ENCODE measurements at regions not wholly inside any gene's neighbourhood (a gene's known extent, or its start where the extent isn't known, plus 50 kb on each side); places are given as distances from the start of the nearest gene placed in this dataset.

DNA sequence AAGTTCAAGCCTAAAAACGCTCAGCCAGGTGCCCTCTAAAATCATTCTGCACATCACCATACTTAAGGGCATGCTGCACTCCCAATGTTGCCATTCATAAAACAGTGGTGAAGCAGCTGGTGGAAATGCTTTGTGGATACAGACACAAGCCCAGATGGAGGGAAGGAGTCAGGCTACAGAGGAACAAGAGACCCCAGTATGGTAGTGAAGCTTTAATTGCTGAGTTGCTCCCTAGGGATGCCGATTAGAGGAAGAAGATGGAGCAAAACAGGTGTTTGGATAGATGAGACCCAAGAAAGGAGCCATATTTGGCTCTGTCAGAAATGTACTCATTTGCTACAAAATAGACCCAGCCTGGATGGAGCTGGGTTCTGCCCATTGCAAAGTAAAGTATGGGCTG is 230.5 kb downstream of the NSG2 start:
- no peak for DNase-seq (ENCODE audit: low spot score)
- ATAC-seq = no peak
- intact Hi-C loops (cut with DNase I) = no loop called here

DNA sequence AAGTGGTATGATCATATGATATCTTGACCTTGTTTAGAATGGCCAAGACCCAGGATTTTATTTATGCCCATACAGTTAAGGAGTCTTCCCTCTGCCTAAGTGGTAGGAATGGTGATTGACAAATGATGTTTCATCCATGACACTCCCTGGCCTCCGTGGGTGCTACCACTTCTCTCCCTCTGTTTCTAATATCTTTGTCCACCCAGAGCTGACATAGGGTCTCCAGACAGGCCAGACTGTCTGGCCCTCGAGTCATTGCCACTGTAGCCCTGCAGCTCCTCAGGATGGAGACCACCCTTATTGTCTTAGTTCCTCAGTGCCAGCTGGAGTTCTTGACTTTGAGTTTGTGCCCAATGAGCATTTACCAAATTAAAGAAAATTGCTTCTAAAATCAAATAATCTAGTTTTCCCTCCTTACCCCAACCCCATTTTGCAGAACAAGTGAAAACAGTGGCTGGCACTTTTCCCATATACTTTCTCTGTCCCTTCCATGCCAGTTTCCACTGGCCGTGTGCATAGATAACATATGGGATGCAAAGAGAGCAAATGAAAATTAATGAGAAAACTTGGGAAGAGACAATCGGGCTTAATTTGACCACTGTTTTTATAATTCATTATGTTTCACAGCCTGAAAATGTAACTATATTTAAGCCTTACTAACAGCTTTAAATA is 235.7 kb downstream of the NSG2 start:
- intact Hi-C loops (cut with DNase I) = no loop called here
- ATAC-seq (no peak), DNase-seq (ENCODE audit: low spot score) (no peak)

DNA sequence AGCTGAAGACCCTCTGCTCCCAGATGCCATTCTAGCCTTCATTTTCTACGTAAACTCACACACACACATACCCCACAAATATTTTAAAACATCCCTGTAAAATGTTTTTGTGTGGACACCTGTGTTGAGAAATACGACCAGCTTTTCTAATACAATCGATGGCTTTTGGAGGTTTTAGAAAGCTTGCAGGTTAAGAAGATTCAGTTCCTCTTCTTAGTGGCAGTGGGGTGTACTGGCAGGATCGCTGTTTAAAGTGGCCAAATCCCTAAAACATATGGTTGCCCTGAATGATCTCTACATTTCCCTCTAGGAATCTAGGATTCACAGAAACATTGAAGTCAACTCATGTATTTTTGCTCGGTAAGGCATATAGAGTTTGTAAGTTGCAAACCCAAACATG is 236.3 kb downstream of the NSG2 start:
- no peak for DNase-seq (ENCODE audit: low spot score)
- ATAC-seq = no peak
- intact Hi-C loops (cut with DNase I) = no loop called here

DNA sequence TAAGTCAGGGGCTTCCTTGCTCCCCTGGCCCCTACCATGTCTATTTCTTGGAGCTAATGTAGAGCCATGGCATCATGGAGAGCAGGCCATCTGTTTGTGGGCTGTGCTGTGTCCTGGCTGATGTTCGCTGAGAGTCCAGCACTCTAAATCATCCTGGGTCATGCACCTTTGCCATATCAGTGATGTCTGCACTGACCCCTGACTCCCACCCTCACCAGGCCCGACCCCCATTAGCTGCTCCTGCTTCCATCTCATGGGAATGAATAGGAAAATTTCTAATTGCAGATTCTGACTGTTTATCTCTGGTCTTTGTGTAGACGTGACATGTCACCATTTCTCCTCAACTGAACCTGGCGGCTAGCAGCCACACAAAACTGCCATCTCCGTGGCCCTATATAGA is 236.9 kb downstream of the NSG2 start:
- intact Hi-C loops (cut with DNase I) = no loop called here
- DNase-seq (ENCODE audit: low spot score) (no peak), ATAC-seq (no peak)

DNA sequence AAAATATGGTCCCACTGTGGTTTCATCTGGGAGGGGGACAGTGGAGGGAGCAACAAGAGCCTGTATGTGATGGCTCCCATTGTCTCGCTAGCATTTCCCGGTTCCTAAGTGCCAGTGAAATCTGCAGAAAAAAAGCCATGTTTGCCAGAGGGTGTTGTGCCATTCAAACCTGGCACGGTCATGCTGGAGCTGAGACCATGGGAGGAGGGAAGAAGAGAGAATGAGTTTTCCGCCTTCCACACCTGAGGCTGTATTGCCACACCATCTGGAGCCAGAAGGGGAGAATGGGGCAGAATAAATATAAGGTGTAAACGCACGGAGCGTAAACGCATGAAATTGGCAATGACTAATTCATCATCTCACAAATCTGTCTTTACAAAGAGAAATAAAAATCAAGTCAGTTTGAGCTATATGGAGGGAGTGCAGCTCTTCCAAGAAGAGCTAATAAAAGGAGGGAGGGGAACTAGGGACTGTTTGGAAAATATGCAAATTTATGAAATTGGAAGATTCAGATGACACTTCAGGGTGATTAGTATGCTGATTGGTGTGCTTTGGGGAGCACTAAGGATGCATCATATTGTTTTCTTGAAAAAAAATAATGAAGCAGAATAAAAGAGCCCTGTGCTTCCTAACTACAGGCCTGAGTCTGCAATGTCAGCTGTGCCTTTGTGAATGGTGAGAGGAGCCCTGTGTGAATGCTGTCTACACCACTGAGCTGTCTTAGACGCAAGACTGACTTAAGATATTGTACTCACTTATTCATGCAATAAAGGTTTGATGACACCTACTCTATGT is 237.9 kb downstream of the NSG2 start:
- ATAC-seq = no peak
- no peak for DNase-seq (ENCODE audit: low spot score)
- intact Hi-C loops (cut with DNase I) = no loop called here

DNA sequence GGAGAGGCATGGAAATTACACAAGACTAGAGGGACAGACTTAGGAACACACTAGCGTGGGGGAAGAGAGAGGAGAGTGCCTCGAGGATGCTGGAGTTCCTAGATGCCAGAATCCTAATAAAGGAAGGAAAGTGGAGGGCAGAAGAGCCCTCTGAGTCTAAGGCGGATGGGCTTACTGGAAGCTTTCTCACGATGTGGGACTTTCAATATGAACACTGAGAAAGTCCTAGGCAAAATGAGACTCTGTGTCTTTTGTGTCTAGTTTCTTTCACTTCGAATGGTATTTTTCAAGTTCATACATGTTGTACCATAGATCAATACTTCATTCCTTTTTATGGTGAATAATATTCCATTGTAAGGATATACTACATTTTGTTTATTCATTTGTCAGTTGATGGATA is 239.4 kb downstream of the NSG2 start:
- no peak for DNase-seq (ENCODE audit: low spot score)
- intact Hi-C loops (cut with DNase I) = no loop called here
- ATAC-seq = no peak

DNA sequence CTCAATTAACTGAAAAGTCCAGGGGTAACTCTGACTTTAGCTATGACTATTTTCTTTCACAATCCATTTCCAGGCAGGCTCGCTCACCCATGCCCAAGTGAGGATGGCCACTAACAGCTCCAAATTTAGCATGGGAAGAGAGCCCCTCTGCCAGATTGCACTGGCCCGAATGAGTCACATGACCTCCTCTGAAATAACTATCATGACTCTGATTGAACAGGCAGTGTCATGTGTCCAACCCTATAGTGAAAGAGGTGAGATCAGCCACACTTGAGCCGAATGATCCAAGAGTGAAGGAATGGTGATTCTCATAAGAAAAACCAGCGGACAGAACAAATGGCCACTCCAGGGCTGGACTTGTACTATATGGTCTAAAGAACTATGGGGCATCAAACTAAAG is 242.3 kb downstream of the NSG2 start:
- DNase-seq (ENCODE audit: low spot score) = no peak
- ATAC-seq = no peak
- intact Hi-C loops (cut with DNase I) = no loop called here

DNA sequence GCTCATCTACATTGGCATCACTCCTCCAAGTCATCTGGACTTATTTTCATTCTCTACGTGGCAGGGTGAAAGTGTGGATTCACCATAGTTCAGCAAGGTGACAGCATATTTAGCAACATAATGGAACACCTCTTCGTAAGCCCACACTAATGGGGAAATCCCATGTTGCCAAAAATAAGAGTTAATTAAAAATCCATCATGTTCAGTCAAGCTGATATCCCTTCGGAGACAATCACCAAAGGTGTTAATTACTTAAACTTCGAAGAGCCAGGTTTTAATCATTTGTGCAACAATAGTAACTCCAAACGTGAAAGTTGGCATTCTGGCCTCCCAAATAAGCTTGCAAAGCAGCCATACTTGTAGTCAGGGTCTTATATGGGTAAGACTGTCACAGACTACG is 242.9 kb downstream of the NSG2 start:
- ATAC-seq (no peak), DNase-seq (ENCODE audit: low spot score) (no peak)
- intact Hi-C loops (cut with DNase I) = no loop called here

DNA sequence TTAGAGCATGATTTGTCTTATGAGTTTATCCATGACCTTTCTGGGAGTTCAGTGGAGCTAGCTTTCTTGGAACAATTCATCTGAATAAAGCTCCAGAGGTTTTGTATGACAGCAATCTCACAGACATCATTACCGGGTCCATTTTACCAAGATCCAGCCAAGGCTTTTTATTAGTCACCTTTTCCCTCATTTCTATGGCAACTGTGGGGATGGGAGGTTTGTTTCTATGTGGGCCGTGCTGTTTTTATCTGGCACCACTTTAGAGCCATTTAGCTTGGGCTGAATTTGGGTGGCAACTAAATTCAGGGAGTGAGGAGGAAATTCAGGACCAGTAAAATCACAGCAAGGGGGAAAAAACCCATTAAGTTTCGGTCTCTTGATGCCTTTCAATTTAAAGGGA is 245.7 kb downstream of the NSG2 start:
- DNase-seq (ENCODE audit: low spot score) (no peak), ATAC-seq (no peak)
- intact Hi-C loops (cut with DNase I) = no loop called here

DNA sequence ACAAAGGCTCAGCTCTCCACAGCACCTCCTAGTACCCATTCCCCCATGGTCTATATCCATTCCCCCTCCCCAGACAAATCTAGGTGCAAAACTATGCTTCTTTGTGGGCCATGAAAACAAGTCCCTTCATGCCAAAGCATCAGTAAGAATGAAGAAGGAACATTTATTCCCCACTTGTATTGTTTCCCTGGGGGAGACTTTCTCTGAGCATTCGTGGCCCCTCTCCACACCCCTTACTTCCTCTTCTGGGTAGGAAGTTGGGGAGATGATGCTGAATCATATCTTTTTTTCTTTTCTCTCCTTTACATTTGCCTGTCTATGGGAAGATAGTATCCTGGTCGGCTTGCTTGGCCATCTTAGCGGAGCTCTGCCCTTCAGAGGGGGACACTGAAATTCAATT is 246.8 kb downstream of the NSG2 start:
- DNase-seq (ENCODE audit: low spot score) (no peak), ATAC-seq (no peak)
- intact Hi-C loops (cut with DNase I) = no loop called here

DNA sequence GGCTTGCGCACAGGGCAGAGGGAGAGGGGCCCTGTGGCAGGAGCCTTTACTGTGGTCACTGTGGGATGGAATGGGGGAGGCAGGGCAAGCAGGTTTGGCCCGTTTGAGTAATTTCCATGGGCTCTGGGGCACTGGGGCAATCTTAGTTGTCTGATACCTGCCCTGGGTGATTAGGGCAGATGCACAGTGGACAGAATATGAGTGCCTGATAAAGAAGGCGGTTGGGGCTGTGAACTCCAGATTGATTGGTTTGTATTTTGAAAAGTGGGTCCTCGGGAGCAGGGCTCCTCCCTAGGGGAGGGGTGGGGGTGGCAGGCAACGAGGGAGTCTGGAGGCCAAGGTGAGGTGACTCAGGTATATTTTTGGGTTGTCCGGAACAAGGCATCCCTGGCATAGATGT is 247.5 kb downstream of the NSG2 start:
- no peak for DNase-seq (ENCODE audit: low spot score)
- ATAC-seq = no peak
- intact Hi-C loops (cut with DNase I) = no loop called here

DNA sequence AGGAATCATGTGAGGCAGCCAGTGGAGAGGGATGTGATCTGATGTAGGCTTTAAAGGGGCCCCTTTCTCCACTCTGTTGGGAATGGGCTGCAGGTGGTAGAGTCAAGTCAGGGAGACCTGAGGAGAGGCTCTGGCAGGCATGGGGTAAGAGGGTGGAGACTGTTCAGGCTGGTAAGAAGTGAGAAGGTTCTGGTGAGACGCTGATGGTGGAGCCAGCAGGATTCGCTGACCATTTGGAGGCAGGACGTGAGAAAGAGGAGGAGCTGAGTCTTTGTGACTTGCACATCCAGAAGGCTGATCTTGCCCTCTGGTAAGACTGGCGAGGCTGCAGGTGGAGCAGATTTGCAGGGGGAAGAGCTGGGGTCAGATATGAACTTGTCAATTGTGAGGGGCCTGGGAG is 248.0 kb downstream of the NSG2 start:
- DNase-seq (ENCODE audit: low spot score) = no peak
- no peak for ATAC-seq
- intact Hi-C loops (cut with DNase I) = no loop called here

DNA sequence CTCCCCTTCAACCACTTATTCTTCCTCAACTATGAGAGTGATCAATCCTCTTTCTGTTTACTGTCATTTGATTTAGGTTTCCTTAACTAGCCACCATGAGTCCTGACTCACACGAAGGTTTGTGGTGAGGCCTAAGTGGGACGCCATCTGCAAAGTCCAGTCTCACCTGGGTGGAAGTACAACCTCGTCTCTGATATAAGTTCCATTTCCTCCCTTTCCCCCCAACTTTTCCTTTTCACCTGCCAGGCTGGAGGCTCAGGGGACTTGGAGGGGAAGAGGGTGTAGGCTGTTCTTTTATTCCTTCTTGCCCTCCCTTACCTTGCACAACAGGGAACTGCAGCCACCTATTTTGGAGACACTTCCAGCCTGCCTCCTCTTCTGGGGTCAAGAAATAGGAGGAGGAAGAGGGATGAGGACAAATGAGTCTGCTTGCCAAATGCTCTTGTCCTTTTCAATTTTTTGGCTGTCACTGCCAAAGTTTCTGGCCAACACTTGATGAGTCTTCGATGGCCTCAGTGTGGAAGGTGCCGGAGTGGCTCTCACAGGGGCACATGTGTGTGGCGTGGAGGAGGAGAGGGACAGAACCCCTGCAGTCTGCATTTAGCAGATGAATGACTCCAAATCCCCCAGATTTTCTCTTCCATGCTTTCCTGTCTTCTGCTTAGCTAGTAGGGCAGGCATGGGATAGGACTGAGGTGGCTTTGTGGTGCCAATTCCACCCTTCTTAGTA is 249.6 kb downstream of the NSG2 start:
- ATAC-seq (no peak), DNase-seq (ENCODE audit: low spot score) (no peak)
- intact Hi-C loops (cut with DNase I) = no loop called here

DNA sequence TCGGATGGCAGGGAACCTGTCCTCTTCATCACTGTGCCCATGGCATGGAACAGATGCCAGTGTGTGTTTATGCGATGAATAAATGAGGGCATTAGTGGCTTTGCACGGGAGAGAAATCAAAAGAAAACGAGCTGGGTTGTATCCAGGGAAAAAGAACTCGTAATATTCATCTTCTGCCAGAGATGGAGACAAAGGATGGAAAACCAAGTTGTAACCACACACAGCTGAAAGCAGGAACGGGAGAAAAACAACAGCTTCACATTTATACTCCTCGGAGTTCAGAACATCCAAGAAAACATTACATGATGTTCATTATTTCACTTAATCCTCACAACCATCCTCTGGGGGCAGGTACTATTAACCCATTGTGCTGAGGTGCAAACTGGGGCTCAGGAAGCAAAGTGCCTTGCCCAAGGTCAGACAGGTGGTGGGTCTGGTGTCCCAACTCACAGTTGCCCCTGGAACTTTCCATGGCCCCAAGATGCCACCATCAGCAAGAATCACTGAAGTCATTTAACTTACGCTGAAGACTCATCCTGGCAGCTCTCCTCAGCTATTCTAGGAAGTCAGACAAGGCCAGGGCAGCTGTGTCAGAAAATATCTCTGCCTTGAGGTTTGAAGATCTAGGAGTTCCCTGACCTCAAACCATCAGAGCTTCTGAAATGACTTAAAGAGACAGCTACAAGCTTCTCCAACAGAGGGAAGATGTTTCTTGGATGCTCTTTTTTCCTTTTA is 250.4 kb downstream of the NSG2 start:
- intact Hi-C loops (cut with DNase I) = no loop called here
- no peak for DNase-seq (ENCODE audit: low spot score)
- peak; percentile 91 for ATAC-seq

DNA sequence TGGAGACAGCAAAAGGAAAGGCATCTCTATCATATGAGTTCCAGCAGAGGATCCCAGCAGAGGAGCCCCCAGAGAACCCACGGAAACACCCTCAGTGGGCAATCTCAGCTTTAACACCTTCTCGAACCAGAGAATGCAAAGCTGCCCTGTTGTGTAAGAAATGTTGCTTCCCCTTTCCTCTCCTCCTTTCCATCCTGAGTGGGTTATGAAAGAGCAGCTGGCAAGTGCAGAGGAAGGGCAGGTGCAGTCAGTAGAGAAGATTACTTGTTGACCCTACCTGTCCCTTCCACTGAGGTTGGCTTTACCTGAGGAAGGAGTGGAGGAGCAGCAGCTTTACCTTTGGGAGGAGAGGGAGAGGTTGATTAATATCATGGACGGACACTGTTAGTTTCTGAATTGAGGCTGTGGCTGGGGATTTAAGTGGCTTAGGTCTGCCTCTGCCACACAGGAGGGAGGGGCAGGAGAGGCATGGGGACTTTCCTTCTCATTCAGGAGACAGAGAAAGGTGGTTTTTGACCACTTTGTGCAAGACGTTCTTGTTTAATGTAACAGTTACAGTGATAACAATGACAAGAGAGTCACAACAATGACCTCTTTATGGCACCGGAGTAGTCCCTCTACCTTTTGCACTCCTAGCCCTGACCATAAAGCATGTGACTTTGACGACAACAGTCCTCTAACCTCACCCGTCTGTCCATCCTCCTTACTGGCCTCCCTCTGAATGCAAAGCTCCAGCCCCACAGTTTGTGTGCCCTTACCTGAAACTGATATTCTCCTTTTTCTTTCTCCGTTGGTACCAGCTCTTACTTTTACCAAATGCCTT is 254.8 kb downstream of the NSG2 start:
- ATAC-seq (no peak), DNase-seq (ENCODE audit: low spot score) (no peak)
- intact Hi-C loops (cut with DNase I) = no loop called here

DNA sequence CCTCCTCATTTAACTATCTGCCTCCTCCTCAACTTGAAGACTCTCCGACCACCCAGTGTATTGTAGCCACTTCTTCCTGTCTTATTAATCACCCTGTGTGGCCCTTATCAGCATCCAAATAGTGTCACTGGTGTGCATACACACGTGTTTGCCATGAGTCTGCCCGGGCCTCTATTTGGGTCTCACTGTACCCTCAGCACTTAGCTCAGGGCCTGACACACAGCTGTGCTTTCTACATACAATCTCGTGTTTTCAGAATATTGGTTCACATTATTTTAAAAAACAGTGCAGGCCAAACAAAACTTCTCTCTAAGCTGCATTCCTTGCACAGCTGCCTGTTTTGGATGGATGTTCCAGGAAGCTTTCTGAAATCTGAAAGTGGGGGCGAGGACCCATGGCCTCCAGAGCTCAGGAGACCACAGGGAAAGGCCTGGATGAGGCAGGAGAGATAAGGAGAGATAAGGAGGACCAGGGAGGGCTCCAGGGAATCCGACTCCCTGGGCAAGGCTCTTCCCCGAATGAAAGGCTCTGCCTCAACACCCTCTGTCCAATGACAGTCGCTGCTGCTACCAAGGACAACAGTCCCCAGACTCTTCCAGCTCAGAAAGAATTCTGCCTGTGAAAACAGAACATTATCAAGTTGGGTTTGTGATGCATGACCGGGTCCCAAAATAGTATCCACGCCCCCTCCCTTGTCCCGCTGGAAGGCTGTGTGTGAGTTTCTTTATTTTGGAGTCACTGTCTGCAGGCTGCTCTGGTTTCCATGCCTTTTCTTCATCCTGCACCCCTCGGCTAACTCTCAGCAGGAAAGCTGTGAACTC is 255.6 kb downstream of the NSG2 start:
- ATAC-seq (peak; percentile 85), DNase-seq (ENCODE audit: low spot score) (no peak)
- intact Hi-C loops (cut with DNase I) = no loop called here

DNA sequence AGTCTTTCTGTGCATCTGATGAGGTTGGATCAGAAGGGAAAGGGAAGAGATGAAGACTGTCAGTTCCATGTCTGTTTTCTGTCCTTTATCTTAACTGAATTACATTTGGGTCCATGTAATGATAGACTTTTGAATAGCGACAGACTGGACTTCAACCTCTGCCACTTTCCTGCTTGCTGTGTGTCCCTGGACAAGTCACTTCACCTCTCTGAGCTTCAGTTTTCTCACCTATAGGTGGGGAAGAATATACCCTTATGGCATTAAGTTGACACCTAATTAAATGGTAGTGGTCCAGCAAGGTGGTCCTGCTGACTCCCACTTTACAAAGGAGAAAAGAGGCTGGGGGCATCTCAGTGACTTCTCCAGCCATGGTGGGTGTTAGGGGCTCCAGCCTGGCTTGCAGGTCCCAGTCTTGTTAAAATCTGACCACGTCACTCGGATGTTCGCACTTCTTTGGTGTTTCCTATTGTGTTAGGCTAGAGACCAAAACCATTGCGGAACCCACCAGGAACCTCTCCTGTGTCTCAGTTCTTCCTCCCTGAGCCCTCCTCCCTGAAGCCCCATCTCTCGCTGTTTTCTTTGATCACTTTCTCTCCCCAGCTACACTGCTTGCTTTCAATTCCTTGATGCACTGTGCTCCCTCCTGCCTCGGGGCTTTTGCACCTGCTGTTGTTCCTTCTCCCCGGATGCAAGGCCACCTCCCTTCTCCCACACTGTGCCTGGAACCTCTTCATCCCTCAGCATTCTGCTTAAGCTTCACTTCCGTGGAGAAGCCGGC is 256.5 kb downstream of the NSG2 start:
- DNase-seq (ENCODE audit: low spot score) = no peak
- peak; percentile 23 for ATAC-seq
- intact Hi-C loops (cut with DNase I) = no loop called here
